C4-2B (cell line): ENCODE measurements at regions not wholly inside any gene's neighbourhood (a gene's known extent, or its start where the extent isn't known, plus 50 kb on each side); places are given as distances from the start of the nearest gene placed in this dataset.

ENCODE experiments used
- H3K27ac ChIP-seq: fragments of 450-650 bp; 2 replicates; pipeline ENCODE4 v1.5.1; 2017
- ZFX ChIP-seq: fragments of 450-650 bp; IDR thresholded peaks from 2 replicates; pipeline ENCODE4 v1.6.1; 2017
- TF ChIP-seq, protein P1 (sequence below): fragments of 450-650 bp; conservative IDR thresholded peaks from 2 replicates; pipeline ENCODE4 v1.5.1; 2017; ENCODE audit warnings: mild to moderate bottlenecking

DNA sequence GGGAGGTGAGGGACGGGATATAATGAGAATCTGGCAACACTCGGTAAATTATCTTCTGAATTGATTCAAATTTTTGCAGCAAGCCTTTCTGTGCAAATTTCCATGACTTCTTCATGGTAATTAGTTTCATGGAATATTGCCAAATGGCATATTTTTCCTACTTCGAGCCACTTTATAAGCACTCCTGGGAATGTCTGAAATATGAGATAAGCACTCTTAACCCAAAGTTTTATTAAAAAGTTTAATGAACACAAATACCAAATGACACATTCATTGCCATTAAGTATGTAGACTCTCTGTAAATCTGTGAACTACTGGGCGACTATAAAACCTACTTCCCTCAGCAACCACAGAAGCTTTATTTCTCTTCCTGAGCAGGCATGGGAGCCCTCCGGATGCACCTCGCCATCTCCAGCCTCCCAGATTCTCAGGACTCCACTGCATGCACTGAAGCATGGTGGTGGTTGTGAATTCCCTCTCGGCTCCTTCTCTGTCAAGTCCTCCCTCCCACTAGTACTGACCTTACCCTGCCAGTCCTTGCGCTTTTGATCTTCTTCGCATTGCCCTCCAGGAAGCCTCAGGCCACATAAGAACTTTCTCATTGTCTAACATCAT is 154.4 kb upstream of the RPL34 start:
- no peak overlapping the region for H3K27ac ChIP-seq

DNA sequence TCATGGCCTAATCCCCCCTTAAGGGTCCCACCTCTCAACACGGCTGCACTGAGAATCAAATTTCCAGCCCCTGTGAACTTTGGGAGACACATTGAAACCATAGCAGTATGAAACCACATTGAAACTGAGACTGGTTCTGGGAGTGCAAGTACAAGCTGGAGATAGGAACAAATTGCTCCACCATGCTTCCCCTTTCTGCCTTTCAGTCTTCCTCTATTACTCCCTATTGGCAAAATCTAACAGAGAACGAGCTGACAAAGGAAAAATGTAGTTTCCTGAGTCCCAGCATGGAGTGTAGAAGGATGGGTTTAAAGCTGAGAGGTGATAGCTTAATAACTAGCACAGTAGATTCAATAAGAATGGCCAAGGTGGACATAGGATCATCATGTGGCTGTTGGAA is 161.7 kb upstream of the RPL34 start:
- H3K27ac ChIP-seq = no peak overlapping the region
- TF ChIP-seq, protein P1, sequence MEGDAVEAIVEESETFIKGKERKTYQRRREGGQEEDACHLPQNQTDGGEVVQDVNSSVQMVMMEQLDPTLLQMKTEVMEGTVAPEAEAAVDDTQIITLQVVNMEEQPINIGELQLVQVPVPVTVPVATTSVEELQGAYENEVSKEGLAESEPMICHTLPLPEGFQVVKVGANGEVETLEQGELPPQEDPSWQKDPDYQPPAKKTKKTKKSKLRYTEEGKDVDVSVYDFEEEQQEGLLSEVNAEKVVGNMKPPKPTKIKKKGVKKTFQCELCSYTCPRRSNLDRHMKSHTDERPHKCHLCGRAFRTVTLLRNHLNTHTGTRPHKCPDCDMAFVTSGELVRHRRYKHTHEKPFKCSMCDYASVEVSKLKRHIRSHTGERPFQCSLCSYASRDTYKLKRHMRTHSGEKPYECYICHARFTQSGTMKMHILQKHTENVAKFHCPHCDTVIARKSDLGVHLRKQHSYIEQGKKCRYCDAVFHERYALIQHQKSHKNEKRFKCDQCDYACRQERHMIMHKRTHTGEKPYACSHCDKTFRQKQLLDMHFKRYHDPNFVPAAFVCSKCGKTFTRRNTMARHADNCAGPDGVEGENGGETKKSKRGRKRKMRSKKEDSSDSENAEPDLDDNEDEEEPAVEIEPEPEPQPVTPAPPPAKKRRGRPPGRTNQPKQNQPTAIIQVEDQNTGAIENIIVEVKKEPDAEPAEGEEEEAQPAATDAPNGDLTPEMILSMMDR = no peak
- no peak for TF ChIP-seq ZFX

More for the DNA sequence above, 154.4 kb upstream of the RPL34 start:
- TF ChIP-seq, protein P1 = no peak
- no peak for TF ChIP-seq ZFX

DNA sequence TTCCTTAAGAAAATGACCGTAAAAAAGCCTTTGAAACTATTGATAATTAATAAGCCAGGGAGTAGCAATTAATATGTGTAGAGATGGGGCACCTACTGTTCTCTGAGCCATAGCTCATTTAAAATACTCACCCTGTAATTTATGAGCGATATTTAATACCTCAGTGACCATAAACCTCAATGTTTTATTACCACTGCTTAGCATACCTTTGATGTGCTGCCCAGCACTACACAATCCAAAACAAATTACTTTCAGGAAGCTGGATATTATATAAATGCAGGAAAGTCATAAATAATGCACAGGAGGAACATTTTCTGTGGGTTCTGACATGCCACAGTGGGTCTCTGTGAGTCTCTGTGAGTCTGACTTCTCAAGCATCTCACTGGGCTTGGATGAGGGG is 166.1 kb upstream of the RPL34 start:
- TF ChIP-seq, protein P1 = no peak
- no peak for TF ChIP-seq ZFX
- no peak overlapping the region for H3K27ac ChIP-seq

DNA sequence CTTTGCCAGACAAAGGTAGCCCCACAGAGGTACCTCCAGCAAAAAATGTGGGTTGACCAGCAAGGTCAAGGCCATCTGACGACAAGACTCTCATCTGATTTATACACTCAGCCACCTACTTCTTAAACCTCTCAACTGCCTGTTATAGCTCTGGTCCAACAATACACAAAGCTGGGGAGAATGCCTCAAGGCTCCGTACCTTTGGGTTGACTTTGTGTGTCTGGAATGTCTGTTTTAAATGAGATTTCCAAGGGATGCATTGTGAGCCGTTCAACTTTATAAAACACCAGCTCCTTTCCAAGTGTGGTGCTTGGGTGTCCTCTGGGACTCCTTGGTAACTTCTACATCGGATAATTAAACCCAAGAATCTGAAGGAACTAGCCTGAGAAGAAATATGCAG is 167.0 kb upstream of the RPL34 start:
- TF ChIP-seq, protein P1 = no peak
- TF ChIP-seq ZFX = no peak
- no peak overlapping the region for H3K27ac ChIP-seq

DNA sequence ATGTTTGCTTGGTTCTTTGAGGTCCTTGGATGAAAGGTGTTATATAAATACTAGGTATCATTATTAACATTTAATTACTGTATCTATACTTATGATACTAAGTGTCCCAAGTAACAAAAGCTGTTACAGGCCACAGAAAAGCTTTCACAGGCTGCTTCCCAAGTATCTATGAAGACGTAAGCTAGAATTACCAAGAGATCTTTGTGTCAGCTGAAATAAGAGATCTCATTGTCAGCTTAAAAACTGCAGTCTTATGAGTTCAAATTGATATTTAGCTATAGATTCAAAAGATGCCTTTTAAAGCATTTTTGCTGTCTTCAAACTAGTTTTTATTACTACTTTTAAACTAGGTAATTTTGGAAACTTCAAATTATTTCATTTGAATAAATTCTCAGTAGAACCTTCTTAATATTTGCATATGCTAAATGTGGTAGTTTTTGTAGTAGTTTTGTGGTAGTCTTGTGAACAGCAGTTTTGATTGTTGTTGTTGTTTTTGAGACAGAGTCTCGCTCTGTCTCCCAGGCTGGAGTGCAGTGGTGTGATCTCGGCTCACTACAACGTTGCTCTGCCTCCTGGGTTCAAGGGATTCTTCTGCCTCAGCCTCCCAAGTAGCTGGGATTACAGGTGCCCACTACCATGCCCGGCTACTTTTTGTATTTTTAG is 170.0 kb upstream of the RPL34 start:
- TF ChIP-seq, protein P1 = no peak
- H3K27ac ChIP-seq = no peak overlapping the region

DNA sequence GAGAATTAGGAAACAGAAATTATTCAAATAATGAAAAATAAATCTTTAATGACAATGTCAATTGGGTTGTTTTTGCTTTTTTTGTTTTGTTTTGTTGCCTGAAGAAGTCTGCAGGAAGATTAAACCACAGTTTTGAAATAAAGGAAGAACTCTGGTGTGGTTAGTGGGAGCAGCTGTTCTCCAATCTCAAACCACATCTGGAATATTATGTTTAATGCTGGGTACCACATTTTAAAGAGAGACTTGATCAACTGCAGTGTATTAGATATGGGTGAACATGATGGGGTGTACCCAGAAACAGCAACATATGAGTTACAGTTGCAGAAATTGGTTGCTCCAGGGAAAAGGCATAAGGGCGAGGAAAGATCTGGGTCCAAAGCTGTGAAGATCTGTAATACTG is 171.2 kb upstream of the RPL34 start:
- no peak for TF ChIP-seq ZFX
- TF ChIP-seq, protein P1 = no peak
- no peak overlapping the region for H3K27ac ChIP-seq

DNA sequence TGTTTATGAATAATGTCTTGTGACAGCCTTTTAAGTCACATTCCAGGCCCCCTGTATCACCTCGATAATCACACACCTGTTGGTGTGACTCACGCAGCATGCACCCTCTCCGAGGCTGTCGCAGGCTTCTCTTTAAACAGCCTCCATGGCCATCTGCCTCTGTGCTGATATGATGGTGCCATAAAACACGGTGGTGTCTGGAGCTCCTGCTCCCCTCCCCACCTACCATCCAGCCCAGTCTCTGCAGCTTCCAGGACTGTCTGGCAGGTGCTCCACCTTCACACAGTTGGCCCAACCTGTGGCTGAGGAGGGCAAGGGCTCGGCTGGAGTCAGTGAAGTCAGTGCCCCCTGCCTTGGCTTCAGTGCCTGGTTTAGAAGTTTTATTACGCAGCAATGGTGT is 173.8 kb upstream of the RPL34 start:
- TF ChIP-seq, protein P1 = no peak
- no peak for TF ChIP-seq ZFX
- H3K27ac ChIP-seq = no peak overlapping the region
